ENCODE measurements at regions not wholly inside any gene's neighbourhood (a gene's known extent, or its start where the extent isn't known, plus 50 kb on each side); places are given as distances from the start of the nearest gene placed in this dataset.

DNA sequence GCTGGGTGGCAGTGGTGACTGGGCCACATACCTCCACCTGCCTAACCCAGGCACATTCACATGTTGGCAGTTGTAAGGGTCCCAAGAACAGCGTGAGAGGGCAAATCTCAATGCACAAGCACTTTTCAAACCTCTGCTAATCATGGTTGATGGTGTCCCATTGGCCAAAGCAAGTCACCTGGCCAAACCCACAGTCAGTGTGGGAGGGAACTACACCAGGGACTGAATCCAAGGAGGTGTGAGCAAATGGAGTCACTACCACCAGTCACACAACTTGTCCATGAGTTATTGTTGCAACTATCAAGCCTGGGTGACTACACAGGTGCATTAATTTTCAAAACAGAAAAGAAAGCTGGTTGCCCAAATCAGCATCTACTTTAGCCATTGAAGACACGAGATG lies 260.1 kb downstream of the BCOR start:
- no peaks in the 10 kb centered on the region for H3K9me3 ChIP-seq (ENCODE audit: control insufficient read depth, insufficient read depth, low read length)
- H3K27me3 ChIP-seq (ENCODE audit: control insufficient read depth, insufficient read depth, low read length), result peaks cover 46% of the 10 kb centered on the region
- WGBS, 2 experiments (ENCODE audit: extremely low coverage in 2 of 2, insufficient read length in 1 of 2), result 50% methylated on average over 1 of the region's 2 CpGs; no CpG with 5 or more reads in 1 of the 2 experiments
- no peak overlapping the region for H2BK20ac ChIP-seq (ENCODE audit: low read depth, low read length)
- no peak overlapping the region for H3K23ac ChIP-seq (ENCODE audit: low read depth, low read length)
- no peak overlapping the region for H2AK9ac ChIP-seq (replicated peaks; ENCODE audit: low read depth, low read length, poor library complexity)
- no peak overlapping the region for H2BK120ac ChIP-seq (ENCODE audit: low read depth, low read length)
- no peaks in the 10 kb centered on the region for H3K9me1 ChIP-seq (ENCODE audit: insufficient read depth, low read length)
- no peak overlapping the region for H3K14ac ChIP-seq (replicated peaks; ENCODE audit: low read depth, low read length)
- no peaks in the 10 kb centered on the region for H3K36me3 ChIP-seq (ENCODE audit: control insufficient read depth, insufficient read depth, low read length)
- no peak overlapping the region for H3K56ac ChIP-seq (ENCODE audit: extremely low read depth, insufficient read depth, low read length)
- dilution Hi-C loops (cut with HindIII; ENCODE audit: low sequenced_read_pairs, unreplicated experiment), result no loop called here
- no peaks in the 10 kb centered on the region for H4K20me1 ChIP-seq (ENCODE audit: insufficient read depth, low read length)
- in situ Hi-C loops (cut with MboI; ENCODE audit: low sequenced_read_pairs), result no loop called here
- no peak overlapping the region for H3K4me3 ChIP-seq (ENCODE audit: insufficient read depth, low read depth, low read length)
- H2BK15ac ChIP-seq (ENCODE audit: low read depth, low read length), result no peak overlapping the region
- H3K4me1 ChIP-seq (ENCODE audit: control insufficient read depth, insufficient read depth, low read length), result no peaks in the 10 kb centered on the region
- H3K79me1 ChIP-seq (ENCODE audit: low read depth in 1 of 2, low read length in 2 of 2), result no peaks in the 10 kb centered on the region
- DNase-seq (no peak), ATAC-seq (ENCODE audit: low read depth) (no peak)
- no peak overlapping the region for H4K5ac ChIP-seq (ENCODE audit: low read depth, low read length)
- no peak overlapping the region for H2BK5ac ChIP-seq (ENCODE audit: low read depth, low read length, poor library complexity, severe bottlenecking)
- POLR2A ChIA-PET (ENCODE audit: unreplicated experiment), result no interaction called here
- intact Hi-C loops (cut with micrococcal nuclease), result no loop called here
- no peak overlapping the region for H4K8ac ChIP-seq (ENCODE audit: low read depth in 2 of 2, low read length in 2 of 2)
- H2AFZ ChIP-seq (replicated peaks; ENCODE audit: low read length, poor library complexity), result no peak overlapping the region
- no peak overlapping the region for H3K9ac ChIP-seq (ENCODE audit: low read depth, low read length)
- BruUV-seq (replicated peaks), result no TSS peak
- no peak overlapping the region for H2AK5ac ChIP-seq (ENCODE audit: low read depth, low read length)
- H3K4me2 ChIP-seq (ENCODE audit: low read depth, low read length), result no peak overlapping the region
- H3K4ac ChIP-seq (ENCODE audit: low read depth, low read length), result no peak overlapping the region
- H3K18ac ChIP-seq (ENCODE audit: low read depth, low read length), result no peak overlapping the region
- H3K27ac ChIP-seq (ENCODE audit: insufficient read depth, low read length), result no peak overlapping the region
- no peak overlapping the region for H4K91ac ChIP-seq (ENCODE audit: insufficient read depth, low read depth, low read length)
- TF ChIP-seq RFX5 (IDR thresholded peaks at IDR 0.05; ENCODE audit: low read depth, low read length) (no peak), BHLHE40 (IDR thresholded peaks at IDR 0.05; ENCODE audit: low read depth, low read length) (no peak), MAFK (IDR thresholded peaks at IDR 0.05; ENCODE audit: low read depth, low read length) (no peak), CEBPB (IDR thresholded peaks at IDR 0.05; ENCODE audit: low read depth, low read length) (no peak), FOS (IDR thresholded peaks at IDR 0.05; ENCODE audit: low read depth, low read length) (no peak), RAD21 (IDR thresholded peaks at IDR 0.05; ENCODE audit: low read length) (no peak), MAZ (IDR thresholded peaks at IDR 0.05; ENCODE audit: borderline replicate concordance, low read depth, low read length) (no peak), CHD1 (IDR thresholded peaks at IDR 0.05; ENCODE audit: low read depth, low read length) (no peak), NFE2L2 (IDR thresholded peaks at IDR 0.05; ENCODE audit: low read depth, low read length) (no peak)
- TF ChIP-seq, protein P1, sequence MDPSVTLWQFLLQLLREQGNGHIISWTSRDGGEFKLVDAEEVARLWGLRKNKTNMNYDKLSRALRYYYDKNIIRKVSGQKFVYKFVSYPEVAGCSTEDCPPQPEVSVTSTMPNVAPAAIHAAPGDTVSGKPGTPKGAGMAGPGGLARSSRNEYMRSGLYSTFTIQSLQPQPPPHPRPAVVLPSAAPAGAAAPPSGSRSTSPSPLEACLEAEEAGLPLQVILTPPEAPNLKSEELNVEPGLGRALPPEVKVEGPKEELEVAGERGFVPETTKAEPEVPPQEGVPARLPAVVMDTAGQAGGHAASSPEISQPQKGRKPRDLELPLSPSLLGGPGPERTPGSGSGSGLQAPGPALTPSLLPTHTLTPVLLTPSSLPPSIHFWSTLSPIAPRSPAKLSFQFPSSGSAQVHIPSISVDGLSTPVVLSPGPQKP (IDR thresholded peaks at IDR 0.05; ENCODE audit: borderline replicate concordance, low read depth, low read length), result no peak
- TF ChIP-seq, protein P2, sequence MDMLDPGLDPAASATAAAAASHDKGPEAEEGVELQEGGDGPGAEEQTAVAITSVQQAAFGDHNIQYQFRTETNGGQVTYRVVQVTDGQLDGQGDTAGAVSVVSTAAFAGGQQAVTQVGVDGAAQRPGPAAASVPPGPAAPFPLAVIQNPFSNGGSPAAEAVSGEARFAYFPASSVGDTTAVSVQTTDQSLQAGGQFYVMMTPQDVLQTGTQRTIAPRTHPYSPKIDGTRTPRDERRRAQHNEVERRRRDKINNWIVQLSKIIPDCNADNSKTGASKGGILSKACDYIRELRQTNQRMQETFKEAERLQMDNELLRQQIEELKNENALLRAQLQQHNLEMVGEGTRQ (IDR thresholded peaks at IDR 0.05; ENCODE audit: low read depth, low read length), result no peak
- TF ChIP-seq, protein P3, sequence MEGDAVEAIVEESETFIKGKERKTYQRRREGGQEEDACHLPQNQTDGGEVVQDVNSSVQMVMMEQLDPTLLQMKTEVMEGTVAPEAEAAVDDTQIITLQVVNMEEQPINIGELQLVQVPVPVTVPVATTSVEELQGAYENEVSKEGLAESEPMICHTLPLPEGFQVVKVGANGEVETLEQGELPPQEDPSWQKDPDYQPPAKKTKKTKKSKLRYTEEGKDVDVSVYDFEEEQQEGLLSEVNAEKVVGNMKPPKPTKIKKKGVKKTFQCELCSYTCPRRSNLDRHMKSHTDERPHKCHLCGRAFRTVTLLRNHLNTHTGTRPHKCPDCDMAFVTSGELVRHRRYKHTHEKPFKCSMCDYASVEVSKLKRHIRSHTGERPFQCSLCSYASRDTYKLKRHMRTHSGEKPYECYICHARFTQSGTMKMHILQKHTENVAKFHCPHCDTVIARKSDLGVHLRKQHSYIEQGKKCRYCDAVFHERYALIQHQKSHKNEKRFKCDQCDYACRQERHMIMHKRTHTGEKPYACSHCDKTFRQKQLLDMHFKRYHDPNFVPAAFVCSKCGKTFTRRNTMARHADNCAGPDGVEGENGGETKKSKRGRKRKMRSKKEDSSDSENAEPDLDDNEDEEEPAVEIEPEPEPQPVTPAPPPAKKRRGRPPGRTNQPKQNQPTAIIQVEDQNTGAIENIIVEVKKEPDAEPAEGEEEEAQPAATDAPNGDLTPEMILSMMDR (conservative IDR thresholded peaks at IDR 0.05; ENCODE audit: low read depth, low read length), result no peak
- CTCF ChIA-PET, result no interaction called here

Measured in IMR-90 (cell line).